ENCODE measurements at regions not wholly inside any gene's neighbourhood (a gene's known extent, or its start where the extent isn't known, plus 50 kb on each side); places are given as distances from the start of the nearest gene placed in this dataset.
"Not testable (repeated sequence)": the region's sequence is repeated elsewhere in the genome, so short reads cannot be mapped to it uniquely, and the experiment has no call there.

DNA sequence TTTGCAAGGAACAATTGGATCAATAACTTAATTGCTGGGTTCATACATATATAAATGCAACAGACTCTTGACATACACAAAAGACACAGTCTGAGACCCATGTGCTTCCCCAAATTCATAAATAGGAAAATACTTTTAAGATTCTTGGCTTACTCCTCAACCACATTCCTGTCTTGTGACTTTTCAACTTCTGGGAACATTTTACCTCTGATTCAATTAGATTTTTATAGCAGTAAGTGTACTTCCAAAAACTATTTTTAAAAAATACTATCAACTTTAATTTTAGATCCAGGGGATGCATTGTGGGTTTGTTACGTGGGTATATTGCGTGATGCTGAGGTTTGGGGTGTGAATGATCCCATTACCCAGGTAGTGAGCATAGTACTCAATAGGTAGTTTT lies 406.7 kb downstream of the RPS6KC1 start:
- FAIRE-seq = no peak
- no peak for DNase-seq (ENCODE audit: low spot score)

GRCh38 chr1:213462374-213462773 lies 411.3 kb downstream of the RPS6KC1 start:
- FAIRE-seq; DNase-seq (ENCODE audit: low spot score): not testable (repeated sequence)

GRCh38 chr1:213464786-213465460 lies 413.9 kb downstream of the RPS6KC1 start:
- DNase-seq (ENCODE audit: low spot score) (no peak), FAIRE-seq (no peak)

- DNase-seq (ENCODE audit: low spot score) = no peak
- FAIRE-seq = no peak
Observed at GRCh38 chr1:213466541-213466940, 415.5 kb downstream of the RPS6KC1 start.

- DNase-seq (ENCODE audit: low spot score) (no peak), FAIRE-seq (no peak)
Observed at GRCh38 chr1:213474054-213474453, 423.0 kb downstream of the RPS6KC1 start.

DNA sequence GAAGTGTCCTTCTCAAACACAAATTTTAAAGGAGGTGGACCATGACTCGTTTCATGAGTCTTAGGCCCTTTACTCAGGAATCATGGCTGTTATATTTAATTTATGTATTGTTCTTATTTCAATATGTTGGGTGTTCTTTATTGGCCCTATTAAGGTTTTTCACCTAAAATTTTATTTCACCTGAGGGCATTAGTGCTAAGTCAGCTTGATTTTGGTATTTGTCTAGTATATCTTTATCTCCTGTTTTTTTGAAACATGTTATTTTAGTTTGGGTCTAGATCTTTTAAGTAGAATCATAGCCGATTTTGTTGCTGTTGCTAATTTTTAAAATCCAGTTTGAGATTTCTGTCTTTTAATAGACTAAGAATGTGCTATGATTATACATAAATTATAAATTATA lies 430.4 kb downstream of the RPS6KC1 start:
- DNase-seq (ENCODE audit: low spot score) = no peak
- FAIRE-seq = no peak

DNA sequence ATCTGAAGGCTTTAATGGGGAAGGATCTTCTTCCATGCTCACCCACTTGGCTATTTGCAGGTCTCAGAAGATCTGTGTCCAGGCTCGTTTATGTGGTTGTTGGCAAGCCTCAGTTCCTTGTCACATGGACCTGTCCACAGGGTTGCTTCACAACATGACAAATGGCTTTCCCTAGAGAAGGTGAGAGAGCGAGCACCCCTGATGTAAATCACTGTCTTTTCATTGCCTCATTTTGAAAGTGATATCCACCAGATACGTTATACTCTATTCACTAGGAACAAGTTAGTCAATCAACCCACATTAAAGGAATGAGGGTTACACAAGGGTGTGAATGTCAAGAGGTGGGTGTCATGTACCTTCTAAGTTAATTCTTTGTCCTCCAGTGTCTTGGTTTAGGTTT lies 433.3 kb downstream of the RPS6KC1 start:
- no peak for FAIRE-seq
- DNase-seq (ENCODE audit: low spot score) = no peak

GRCh38 chr1:213484758-213485157 lies 433.7 kb downstream of the RPS6KC1 start:
- DNase-seq (ENCODE audit: low spot score) = no peak
- FAIRE-seq = no peak

DNA sequence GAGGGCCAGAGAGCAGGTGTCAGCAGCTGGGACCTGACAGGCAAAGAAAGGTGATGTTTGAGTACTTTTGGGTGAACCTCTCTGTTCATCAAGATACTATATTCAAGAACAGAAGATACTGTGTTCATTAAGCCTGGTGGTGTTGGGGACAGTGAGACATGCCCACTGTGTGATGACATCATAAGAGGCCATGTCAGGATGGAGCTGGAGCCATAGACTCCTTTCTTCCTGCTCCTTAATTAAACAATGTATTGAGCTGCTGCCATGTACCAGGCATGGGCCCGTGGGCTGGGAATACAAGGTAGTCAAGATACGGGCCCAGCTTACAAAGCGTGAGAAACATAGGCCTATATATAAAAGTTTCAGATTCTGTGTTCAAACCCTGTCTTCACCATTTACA lies 435.4 kb downstream of the RPS6KC1 start:
- no peak for DNase-seq (ENCODE audit: low spot score)
- FAIRE-seq = no peak

DNA sequence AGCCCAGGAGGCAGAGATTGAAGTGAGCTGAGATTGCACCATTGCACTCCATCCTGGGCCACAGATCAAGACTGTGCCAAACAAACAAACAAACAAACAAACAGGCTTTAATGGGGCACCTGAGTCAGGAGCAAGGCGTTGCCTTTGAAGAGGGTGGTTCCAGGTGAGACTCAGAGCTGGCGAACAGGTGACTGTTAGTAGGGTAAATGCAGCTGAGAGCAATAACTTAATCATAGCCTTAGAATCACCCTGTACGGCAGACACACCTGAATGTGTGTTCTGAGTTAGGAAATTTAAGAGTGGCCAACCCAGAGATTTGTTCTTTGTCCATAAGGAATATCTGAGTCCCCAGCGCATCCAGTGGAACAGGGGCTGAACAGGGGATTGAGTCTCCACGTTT lies 440.4 kb downstream of the RPS6KC1 start:
- no peak for FAIRE-seq
- DNase-seq (ENCODE audit: low spot score) = no peak

- FAIRE-seq = no peak
- DNase-seq (ENCODE audit: low spot score) = no peak
Observed at GRCh38 chr1:213492161-213493041, 441.4 kb downstream of the RPS6KC1 start.

DNA sequence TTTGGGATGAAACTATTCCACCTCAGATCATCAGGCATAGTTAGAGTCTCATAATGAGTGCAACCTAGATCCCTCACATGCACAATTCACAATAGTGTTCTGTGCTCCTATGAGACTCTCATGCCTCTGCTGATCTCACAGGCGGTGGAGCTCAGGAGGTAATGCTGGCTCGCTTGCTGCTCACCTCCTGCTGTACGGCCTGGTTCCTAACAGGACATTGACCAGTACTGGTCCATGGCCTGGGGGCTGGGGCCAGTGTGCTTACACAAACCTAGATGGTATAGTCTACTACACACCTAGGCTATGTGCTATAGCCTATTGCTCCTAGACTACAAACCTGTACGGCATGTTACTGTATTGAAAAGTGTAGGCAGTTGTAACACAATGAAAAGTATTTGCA lies 448.4 kb downstream of the RPS6KC1 start:
- DNase-seq (ENCODE audit: low spot score) = no peak
- FAIRE-seq = no peak

GRCh38 chr1:213507472-213508223 lies 456.6 kb downstream of the RPS6KC1 start:
- no peak for FAIRE-seq
- no peak for DNase-seq (ENCODE audit: low spot score)

- DNase-seq (ENCODE audit: low spot score) (no peak), FAIRE-seq (no peak)
Observed at GRCh38 chr1:213511173-213511572, 460.1 kb downstream of the RPS6KC1 start.

GRCh38 chr1:213512316-213512715 lies 461.3 kb downstream of the RPS6KC1 start:
- no peak for FAIRE-seq
- no peak for DNase-seq (ENCODE audit: low spot score)

DNA sequence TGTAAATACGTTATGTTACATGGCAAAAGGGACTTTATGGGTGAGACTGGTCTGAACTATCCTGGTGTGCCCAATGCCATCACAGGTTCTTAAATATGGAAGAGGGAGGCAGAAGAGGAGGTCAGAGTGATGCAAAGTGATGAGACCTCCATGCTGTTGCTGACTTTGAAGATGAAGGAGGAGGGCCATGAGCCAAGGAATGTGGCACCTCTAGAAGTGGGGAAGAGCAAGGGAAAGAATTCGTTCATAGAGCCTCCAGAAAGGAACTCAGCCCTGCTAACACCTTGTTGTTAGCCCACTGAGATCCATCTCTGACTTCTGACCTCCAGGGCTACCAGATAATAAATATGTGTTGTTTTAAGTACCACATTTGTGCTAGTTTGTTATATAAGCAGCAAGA lies 462.0 kb downstream of the RPS6KC1 start:
- DNase-seq (ENCODE audit: low spot score) (no peak), FAIRE-seq (no peak)

DNA sequence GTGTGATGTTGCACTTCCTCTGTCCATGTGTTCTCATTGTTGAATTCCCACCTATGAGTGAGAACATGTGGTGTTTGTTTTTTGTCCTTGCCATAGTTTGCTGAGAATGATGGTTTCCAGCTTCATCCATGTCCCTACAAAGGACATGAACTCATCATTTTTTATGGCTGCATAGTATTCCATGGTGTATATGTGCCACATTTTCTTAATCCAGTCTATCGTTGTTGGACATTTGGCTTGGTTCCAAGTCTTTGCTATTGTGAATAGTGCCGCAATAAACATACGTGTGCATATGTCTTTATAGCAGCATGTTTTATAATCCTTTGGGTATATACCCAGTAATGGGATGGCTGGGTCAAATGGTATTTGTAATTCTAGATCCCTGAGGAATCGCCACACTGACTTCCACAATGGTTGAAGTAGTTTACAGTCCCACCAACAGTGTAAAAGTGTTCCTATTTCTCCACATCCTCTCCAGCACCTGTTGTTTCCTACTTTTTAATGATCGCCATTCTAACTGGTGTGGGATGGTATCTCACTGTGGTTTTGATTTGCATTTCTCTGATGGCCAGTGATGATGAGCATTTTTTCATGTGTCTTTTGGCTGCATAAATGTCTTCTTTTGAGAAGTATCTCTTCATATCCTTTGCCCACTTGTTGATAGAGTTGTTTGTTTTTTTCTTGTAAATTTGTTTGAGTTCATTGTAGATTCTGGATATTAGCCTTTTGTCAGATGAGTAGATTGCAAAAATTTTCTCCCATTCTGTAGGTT lies 463.6 kb downstream of the RPS6KC1 start:
- not testable (repeated sequence) for DNase-seq (ENCODE audit: low spot score); FAIRE-seq

- FAIRE-seq (no peak), DNase-seq (ENCODE audit: low spot score) (no peak)
Observed at GRCh38 chr1:213519098-213519497, 468.1 kb downstream of the RPS6KC1 start.

DNA sequence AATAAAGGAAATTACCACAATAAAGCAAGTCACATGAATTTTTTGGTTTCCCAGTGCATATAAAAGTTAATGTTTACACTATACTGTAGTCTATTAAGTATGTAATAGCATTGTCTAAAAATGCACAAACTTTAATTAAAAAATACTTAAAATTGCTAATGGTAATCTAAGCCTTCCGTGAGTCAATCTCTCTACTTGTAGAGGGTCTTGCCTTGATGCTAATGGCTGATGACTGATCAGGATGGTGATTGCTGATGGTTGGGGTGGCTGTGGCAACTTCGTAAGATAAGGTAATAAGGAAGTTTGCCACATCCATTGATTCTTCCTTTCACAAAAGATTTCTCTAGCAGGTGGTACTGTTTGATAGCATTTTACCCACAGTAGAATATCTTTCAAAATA lies 466.6 kb upstream of the PROX1 start:
- no peak for FAIRE-seq
- no peak for DNase-seq (ENCODE audit: low spot score)

DNA sequence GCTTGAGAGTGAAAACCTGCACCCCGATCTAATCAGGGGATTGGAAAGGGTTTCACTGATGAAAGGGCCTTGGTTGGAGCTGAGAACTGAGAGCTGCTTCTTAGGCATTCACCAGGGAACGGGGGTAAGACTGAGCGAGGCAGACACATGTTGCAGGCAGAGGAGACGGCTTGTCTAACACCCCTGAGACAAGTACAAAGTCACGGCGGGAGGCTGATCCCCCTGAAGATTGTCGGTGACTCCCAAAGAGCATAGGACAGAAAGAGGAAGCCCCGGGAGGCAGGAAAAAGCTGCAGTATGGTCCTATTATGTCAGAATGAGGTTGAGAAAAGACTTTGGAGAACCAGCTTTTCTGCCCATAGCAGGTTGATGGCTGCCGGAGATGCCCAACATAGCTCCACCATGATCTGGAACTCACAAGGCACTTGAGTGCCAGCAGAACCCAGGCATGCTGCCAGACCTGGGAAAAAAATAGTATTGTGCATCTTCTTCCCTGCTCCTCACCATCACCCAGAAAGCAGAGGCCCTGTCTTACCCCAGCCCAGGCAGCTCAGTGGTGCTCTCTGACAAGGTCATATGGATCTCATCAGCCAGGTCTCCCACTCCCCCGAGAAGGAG lies 463.9 kb upstream of the PROX1 start:
- DNase-seq (ENCODE audit: low spot score) (no peak), FAIRE-seq (no peak)

DNA sequence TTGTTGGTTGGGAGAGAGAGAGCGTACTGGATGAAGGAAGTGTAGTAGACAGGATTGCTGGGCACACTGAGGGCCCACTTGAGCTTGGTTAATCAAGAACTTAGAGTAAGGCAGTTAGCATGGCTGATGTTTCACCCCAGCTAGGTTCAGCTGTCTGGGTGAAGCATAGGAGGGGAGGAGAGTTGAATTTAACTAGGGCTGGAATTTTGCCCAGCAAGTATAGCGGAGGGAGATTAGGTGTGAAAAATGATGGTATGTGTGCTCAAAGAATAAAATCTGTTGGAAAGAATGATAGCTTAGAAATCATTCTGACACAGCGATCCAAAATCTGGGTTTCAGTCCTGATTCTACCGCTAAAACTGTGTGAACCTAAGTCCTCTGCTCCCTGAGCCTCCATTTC lies 461.5 kb upstream of the PROX1 start:
- FAIRE-seq = no peak
- no peak for DNase-seq (ENCODE audit: low spot score)

Measured in urothelium cell line (cell line).